Left lung (tissue), 4 donors: ENCODE measurements at regions not wholly inside any gene's neighbourhood (a gene's known extent, or its start where the extent isn't known, plus 50 kb on each side); places are given as distances from the start of the nearest gene placed in this dataset.
A peak's percentile ranks its signal among the peaks of the same experiment; 100 is the strongest.
"Not testable (repeated sequence)": the region's sequence is repeated elsewhere in the genome, so short reads cannot be mapped to it uniquely, and the experiment has no call there.

Source experiments
- ATAC-seq: fragments of 200-7000 bp; cut with Tn5 transposase; one replicate; pipeline ENCODE4 v1.9.1; 2020; ENCODE audit warnings: moderate library complexity
- DNase-seq, 4 donors: peaks; one replicate each; pipeline ENCODE4 v3.0.0-alpha.2; 2013 to 2020
- H3K27ac ChIP-seq, 2 donors: fragments of 200-600 bp; sonication (generic) in 1 of 2; one replicate each; pipeline versions ENCODE4 v1.5.0 to v1.8.0; 2020 to 2021
- H3K27me3 ChIP-seq, 2 donors: fragments of 200-600 bp; sonication (generic) in 1 of 2; one replicate each; pipeline versions ENCODE4 v1.5.0 to v1.8.0; 2020 to 2021
- H3K36me3 ChIP-seq, 2 donors: fragments of 200-600 bp; sonication (generic) in 1 of 2; one replicate each; pipeline versions ENCODE4 v1.5.0 to v1.8.0; 2020 to 2021
- H3K4me1 ChIP-seq, 2 donors: fragments of 200-600 bp; one replicate each; pipeline ENCODE4 v1.8.0; 2021
- H3K4me3 ChIP-seq, 2 donors: fragments of 200-600 bp; sonication (generic) in 1 of 2; one replicate each; pipeline versions ENCODE4 v1.5.0 to v1.8.0; 2020 to 2021; ENCODE audit warnings: mild to moderate bottlenecking in 1 of 2
- H3K9me3 ChIP-seq, 2 donors: fragments of 200-600 bp; sonication (generic) in 1 of 2; one replicate each; pipeline versions ENCODE4 v1.5.0 to v1.8.0; 2020 to 2021
- CTCF ChIP-seq, 2 donors: fragments of 200-600 bp; sonication (generic) in 1 of 2; IDR thresholded peaks; one replicate each; pipeline versions ENCODE4 v1.5.0 to v1.8.0; 2021; ENCODE audit warnings: antibody characterized with exemption in 2 of 2
- intact Hi-C, 2 donors: fragments of 100-400 bp; cut with DNase I; formaldehyde crosslinking; loops; one replicate each; pipeline versions ENCODE4 v1.11.2 to v1.14.2; 2022
- donor health status: DM: no; HTN: yes; CAD: no.
- donor health status: DM: no; HTN: no; CAD: no.

GRCh38 chr15:84108728-84109127 is 126.8 kb upstream of the GOLGA6L4 start:
- H3K27me3 ChIP-seq, result no peaks in the 10 kb centered on the region
- no peaks in the 10 kb centered on the region for H3K4me1 ChIP-seq
- H3K27ac ChIP-seq, result no peak overlapping the region
- intact Hi-C loops, result no loop called here
- no peak for TF ChIP-seq CTCF (IDR thresholded peaks at IDR 0.05)
- no peaks in the 10 kb centered on the region for H3K36me3 ChIP-seq
- no peak for ATAC-seq
- no peak overlapping the region for H3K4me3 ChIP-seq
- no peak for DNase-seq
- no peaks in the 10 kb centered on the region for H3K9me3 ChIP-seq

- no peak for TF ChIP-seq CTCF (IDR thresholded peaks at IDR 0.05)
- H3K4me3 ChIP-seq, result no peak overlapping the region
- H3K27ac ChIP-seq, result no peak overlapping the region
- ATAC-seq, result no peak
- H3K36me3 ChIP-seq, result no peaks in the 10 kb centered on the region
- H3K27me3 ChIP-seq, result no peaks in the 10 kb centered on the region
- DNase-seq, result peak in 1 of 4 donors; percentile 3
- intact Hi-C loops, result no loop called here
- H3K9me3 ChIP-seq, result no peaks in the 10 kb centered on the region
- H3K4me1 ChIP-seq, result no peaks in the 10 kb centered on the region
These were observed 124.0 kb upstream of the GOLGA6L4 start for GRCh38 chr15:84111575-84111974.

- Histone ChIP-seq H3K36me3 (no peaks in the 10 kb centered on the region), H3K4me1 (no peaks in the 10 kb centered on the region), H3K27ac (no peak overlapping the region), H3K27me3 (no peaks in the 10 kb centered on the region), H3K4me3 (no peak overlapping the region), H3K9me3 (no peaks in the 10 kb centered on the region)
- no peak for TF ChIP-seq CTCF (IDR thresholded peaks at IDR 0.05)
- ATAC-seq (no peak), DNase-seq (no peak)
- intact Hi-C loops, result no loop called here
These were observed 123.5 kb upstream of the GOLGA6L4 start for GRCh38 chr15:84112025-84112424.

- no peak overlapping the region for H3K27ac ChIP-seq
- intact Hi-C loops, result no loop called here
- no peaks in the 10 kb centered on the region for H3K9me3 ChIP-seq
- H3K4me3 ChIP-seq, result no peak overlapping the region
- ATAC-seq (no peak), DNase-seq (no peak)
- H3K27me3 ChIP-seq, result no peaks in the 10 kb centered on the region
- no peaks in the 10 kb centered on the region for H3K4me1 ChIP-seq
- no peak for TF ChIP-seq CTCF (IDR thresholded peaks at IDR 0.05)
- no peaks in the 10 kb centered on the region for H3K36me3 ChIP-seq
These were observed 121.7 kb upstream of the GOLGA6L4 start for GRCh38 chr15:84113919-84114318.

- ATAC-seq, H3K36me3 ChIP-seq, H3K27ac ChIP-seq, intact Hi-C loops, H3K4me3 ChIP-seq, H3K27me3 ChIP-seq, DNase-seq, H3K9me3 ChIP-seq, H3K4me1 ChIP-seq: not testable (repeated sequence)
These were observed 120.9 kb upstream of the GOLGA6L4 start for GRCh38 chr15:84114680-84115079.

GRCh38 chr15:84119351-84119750 is 116.2 kb upstream of the GOLGA6L4 start:
- H3K27me3 ChIP-seq, H3K9me3 ChIP-seq, H3K4me1 ChIP-seq, intact Hi-C loops, ATAC-seq, H3K36me3 ChIP-seq, DNase-seq, H3K27ac ChIP-seq, H3K4me3 ChIP-seq: not testable (repeated sequence)

- H3K27ac ChIP-seq, H3K4me3 ChIP-seq, H3K27me3 ChIP-seq, H3K9me3 ChIP-seq, H3K36me3 ChIP-seq, H3K4me1 ChIP-seq, DNase-seq, intact Hi-C loops: not testable (repeated sequence)
- peak; percentile 30 for ATAC-seq
These were observed 114.7 kb upstream of the GOLGA6L4 start for GRCh38 chr15:84120903-84121302.

- H3K27ac ChIP-seq, H3K9me3 ChIP-seq, H3K36me3 ChIP-seq, H3K27me3 ChIP-seq, DNase-seq, intact Hi-C loops, ATAC-seq, H3K4me1 ChIP-seq, H3K4me3 ChIP-seq: not testable (repeated sequence)
These were observed 106.9 kb upstream of the GOLGA6L4 start for GRCh38 chr15:84128706-84129105.

GRCh38 chr15:84130098-84130831 is 105.3 kb upstream of the GOLGA6L4 start:
- intact Hi-C loops, H3K4me1 ChIP-seq, H3K36me3 ChIP-seq, H3K4me3 ChIP-seq, DNase-seq, H3K9me3 ChIP-seq, H3K27ac ChIP-seq, H3K27me3 ChIP-seq: not testable (repeated sequence)
- peak; percentile 29 for ATAC-seq
